ENCODE measurements at regions not wholly inside any gene's neighbourhood (a gene's known extent, or its start where the extent isn't known, plus 50 kb on each side); places are given as distances from the start of the nearest gene placed in this dataset.

- ATAC-seq (no peak), DNase-seq (ENCODE audit: low spot score in 2 of 2) (no peak)
- Mint-ChIP-seq H3K27ac (no peak overlapping the region), H3K9me3 (no peaks in the 10 kb centered on the region), H3K36me3 (no peaks in the 10 kb centered on the region)
Observed at GRCh38 chr10:129343141-129343540, 123.9 kb upstream of the MGMT start.

GRCh38 chr10:129344103-129344502, 122.9 kb upstream of the MGMT start:
- DNase-seq (ENCODE audit: low spot score in 2 of 2) (no peak), ATAC-seq (no peak)
- Mint-ChIP-seq H3K27ac (no peak overlapping the region), H3K9me3 (no peaks in the 10 kb centered on the region), H3K36me3 (no peaks in the 10 kb centered on the region)

DNA sequence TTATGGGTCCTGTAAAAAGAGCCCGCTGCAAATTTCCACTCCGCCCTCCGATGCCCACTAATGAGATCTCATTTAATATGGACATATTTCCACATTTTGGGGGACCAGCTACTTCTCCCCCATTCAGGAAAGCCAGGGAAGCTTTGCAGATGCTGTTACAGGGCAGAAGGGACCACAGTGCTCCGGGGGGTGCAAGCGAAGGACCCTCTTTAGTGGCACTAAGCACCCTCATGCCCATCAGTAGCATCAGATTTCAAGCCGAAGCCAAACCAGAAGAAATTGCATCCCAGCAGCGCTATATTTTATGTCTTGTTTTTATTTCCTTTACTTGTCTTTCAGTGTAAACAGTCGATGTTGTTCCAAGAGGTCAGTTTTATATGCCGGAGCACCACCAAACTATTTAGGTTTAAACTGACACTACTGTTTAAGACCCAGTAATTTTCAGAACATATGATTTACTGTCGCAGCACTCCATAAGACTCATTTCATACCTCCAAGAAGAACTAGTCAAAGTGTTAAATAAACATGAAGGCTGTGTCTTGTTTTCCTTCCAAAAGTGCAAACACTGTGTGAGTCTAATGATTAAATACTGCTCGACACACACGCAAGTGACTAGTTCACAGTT, 122.2 kb upstream of the MGMT start:
- Mint-ChIP-seq H3K9me3 (no peaks in the 10 kb centered on the region), H3K36me3 (no peaks in the 10 kb centered on the region), H3K27ac (no peak overlapping the region)
- ATAC-seq = no peak
- DNase-seq (ENCODE audit: low spot score in 2 of 2) = no peak

DNA sequence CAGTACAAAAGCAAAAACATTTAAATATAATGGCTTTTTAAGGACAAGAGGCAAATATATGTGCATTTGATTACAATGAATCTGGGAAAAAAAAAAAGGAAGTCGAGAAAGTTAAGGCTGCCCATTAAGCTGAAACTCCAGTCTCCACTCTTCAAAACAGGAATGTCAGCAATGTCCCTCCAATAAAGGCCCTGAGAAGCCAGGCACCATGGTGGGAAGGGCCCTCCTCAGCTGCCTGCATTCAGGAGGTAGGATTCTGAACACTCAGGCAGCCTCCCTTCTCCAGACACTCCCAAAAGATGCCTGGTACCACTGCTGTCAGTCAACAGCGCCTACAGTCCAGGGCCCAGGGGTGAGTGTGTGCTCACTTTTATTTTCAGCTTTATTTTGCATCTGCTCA, 121.3 kb upstream of the MGMT start:
- no peak for ATAC-seq
- Mint-ChIP-seq H3K9me3 (no peaks in the 10 kb centered on the region), H3K36me3 (no peaks in the 10 kb centered on the region), H3K27ac (no peak overlapping the region)
- DNase-seq (ENCODE audit: low spot score in 2 of 2) = no peak

DNA sequence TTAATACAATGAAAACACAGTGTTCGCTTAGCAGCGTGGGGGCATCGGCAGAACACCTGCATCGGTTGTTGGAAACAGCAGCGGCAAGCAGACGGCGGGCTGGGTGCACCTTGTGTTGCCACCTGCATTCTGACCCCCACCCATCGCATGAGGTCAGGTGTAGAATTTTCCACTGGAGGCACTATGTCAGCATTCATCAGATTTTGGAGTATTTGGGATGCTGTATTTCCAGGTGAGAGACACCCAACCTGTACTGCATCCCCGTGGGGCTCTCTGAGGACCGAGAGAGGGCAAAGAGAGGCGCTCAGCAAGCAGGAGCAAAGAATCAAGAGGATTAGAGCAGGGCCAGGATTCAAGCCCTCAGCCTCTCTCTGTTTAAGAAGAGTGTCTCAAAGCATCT, 116.4 kb upstream of the MGMT start:
- Mint-ChIP-seq H3K9me3 (peaks cover 0 to 3% of the 10 kb centered on the region in 2 donors), H3K36me3 (no peaks in the 10 kb centered on the region), H3K27ac (no peak overlapping the region)
- ATAC-seq (no peak), DNase-seq (ENCODE audit: low spot score in 2 of 2) (no peak)

- peaks cover 9 to 10% of the 10 kb centered on the region in 2 donors for H3K9me3 Mint-ChIP-seq
- H3K36me3 Mint-ChIP-seq = peaks cover 0 to 8% of the 10 kb centered on the region in 2 donors
Observed at GRCh38 chr10:129353101-129353500, 113.9 kb upstream of the MGMT start.

GRCh38 chr10:129360046-129360445, 107.0 kb upstream of the MGMT start:
- Mint-ChIP-seq H3K36me3 (peaks cover 0 to 8% of the 10 kb centered on the region in 2 donors), H3K9me3 (peaks cover 7 to 9% of the 10 kb centered on the region in 2 donors), H3K27ac (no peak overlapping the region)
- no peak for ATAC-seq
- no peak for DNase-seq (ENCODE audit: low spot score in 2 of 2)

More at GRCh38 chr10:129353101-129353500, 113.9 kb upstream of the MGMT start:
- H3K27ac Mint-ChIP-seq = no peak overlapping the region
- no peak for DNase-seq (ENCODE audit: low spot score in 2 of 2)
- ATAC-seq = no peak

DNA sequence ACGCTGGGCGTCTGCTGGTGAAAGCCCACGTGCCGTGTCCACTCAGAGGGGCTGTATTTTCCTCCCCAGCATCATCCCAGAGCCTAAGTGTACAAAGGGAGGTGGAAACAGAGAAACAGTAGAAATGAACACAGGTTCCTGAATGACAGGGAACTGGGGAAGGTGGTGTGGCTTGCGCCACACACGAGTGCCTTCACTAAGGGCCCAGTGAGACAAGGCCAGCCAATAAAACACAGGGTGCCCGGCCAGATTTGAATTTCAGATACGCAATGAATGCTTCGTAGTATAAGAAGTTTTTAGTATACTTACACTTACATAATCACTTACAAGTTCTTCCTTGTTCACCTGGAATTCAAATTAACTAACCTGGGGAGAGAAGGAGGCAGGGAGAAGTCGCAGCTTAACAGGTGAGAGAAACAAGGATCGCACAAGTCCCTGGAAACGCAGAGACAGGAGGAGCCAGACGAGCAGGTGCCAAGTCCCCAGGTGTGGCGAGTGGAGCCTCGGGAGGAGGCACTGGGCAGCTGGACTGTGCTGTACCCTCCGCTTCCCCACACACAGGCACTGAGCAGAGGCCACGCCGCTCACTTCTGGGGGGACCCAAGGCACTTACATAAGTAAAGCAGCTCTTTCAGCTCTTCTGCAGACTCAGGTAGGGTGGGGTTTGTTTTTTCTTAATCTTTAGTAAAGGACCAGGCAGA, 105.2 kb upstream of the MGMT start:
- no peak for DNase-seq (ENCODE audit: low spot score in 2 of 2)
- ATAC-seq = no peak
- peaks cover 0 to 5% of the 10 kb centered on the region in 2 donors for H3K36me3 Mint-ChIP-seq
- peaks cover 3 to 5% of the 10 kb centered on the region in 2 donors for H3K9me3 Mint-ChIP-seq
- H3K27ac Mint-ChIP-seq = peak overlapping the region in 1 of 2 donors; percentile 24

DNA sequence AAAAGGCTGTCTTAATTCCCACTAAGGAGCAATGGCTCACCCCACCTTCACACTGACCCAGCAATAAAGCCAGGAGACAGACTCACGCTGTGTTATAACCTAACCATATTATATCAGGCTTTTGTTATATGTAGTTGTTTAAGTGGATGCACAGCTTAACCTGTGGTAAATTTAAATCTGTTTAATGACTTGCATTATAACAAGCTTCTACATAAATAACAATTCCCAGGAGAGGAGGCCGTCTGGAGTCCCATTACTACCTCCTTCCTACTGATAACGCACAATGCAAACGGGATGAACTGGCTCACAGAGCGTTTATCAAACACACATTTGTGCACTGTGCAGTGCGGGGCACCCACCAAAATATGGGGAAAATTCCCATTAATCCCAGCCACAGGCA, 102.1 kb upstream of the MGMT start:
- ATAC-seq (no peak), DNase-seq (ENCODE audit: low spot score in 2 of 2) (no peak)
- H3K27ac Mint-ChIP-seq = no peak overlapping the region
- H3K9me3 Mint-ChIP-seq = no peaks in the 10 kb centered on the region
- H3K36me3 Mint-ChIP-seq = no peaks in the 10 kb centered on the region

GRCh38 chr10:129365767-129366402, 101.2 kb upstream of the MGMT start:
- ATAC-seq = peak in 1 of 2 donors; percentile 47
- Mint-ChIP-seq H3K27ac (no peak overlapping the region), H3K9me3 (no peaks in the 10 kb centered on the region), H3K36me3 (no peaks in the 10 kb centered on the region)
- DNase-seq (ENCODE audit: low spot score in 2 of 2) = no peak

GRCh38 chr10:129366450-129366849, 100.6 kb upstream of the MGMT start:
- ATAC-seq (no peak), DNase-seq (ENCODE audit: low spot score in 2 of 2) (no peak)
- no peaks in the 10 kb centered on the region for H3K36me3 Mint-ChIP-seq
- no peak overlapping the region for H3K27ac Mint-ChIP-seq
- no peaks in the 10 kb centered on the region for H3K9me3 Mint-ChIP-seq

- H3K27ac Mint-ChIP-seq = no peak overlapping the region
- no peak for ATAC-seq
- H3K9me3 Mint-ChIP-seq = no peaks in the 10 kb centered on the region
- no peak for DNase-seq (ENCODE audit: low spot score in 2 of 2)
- H3K36me3 Mint-ChIP-seq = no peaks in the 10 kb centered on the region
Observed at GRCh38 chr10:129369566-129369965, 97.5 kb upstream of the MGMT start.

- DNase-seq (ENCODE audit: low spot score in 2 of 2) (no peak), ATAC-seq (no peak)
- H3K36me3 Mint-ChIP-seq = no peaks in the 10 kb centered on the region
- H3K27ac Mint-ChIP-seq = no peak overlapping the region
- no peaks in the 10 kb centered on the region for H3K9me3 Mint-ChIP-seq
Observed at GRCh38 chr10:129371541-129371940, 95.5 kb upstream of the MGMT start.

DNA sequence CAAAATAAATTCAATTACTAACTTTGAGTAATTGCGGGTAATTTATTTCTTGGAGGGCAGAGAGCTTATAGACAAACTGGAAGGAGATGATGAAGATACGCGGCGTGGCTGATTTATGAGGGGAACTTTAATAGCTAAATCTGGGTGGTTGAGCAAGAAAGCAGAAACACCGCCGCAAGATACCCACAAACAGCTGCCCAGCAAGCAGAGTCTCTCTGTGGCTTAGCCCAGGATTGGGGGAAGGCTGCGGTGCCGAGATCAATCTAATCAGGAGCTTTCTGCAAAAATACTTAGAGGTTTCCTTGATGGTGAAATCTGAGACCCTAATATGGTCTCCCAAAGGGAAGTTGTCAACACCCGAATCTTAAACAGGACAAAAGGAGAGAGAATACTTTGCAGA, 94.9 kb upstream of the MGMT start:
- ATAC-seq (no peak), DNase-seq (ENCODE audit: low spot score in 2 of 2) (no peak)
- H3K9me3 Mint-ChIP-seq = no peaks in the 10 kb centered on the region
- H3K36me3 Mint-ChIP-seq = no peaks in the 10 kb centered on the region
- no peak overlapping the region for H3K27ac Mint-ChIP-seq

GRCh38 chr10:129373231-129373630, 93.8 kb upstream of the MGMT start:
- Mint-ChIP-seq H3K36me3 (no peaks in the 10 kb centered on the region), H3K27ac (no peak overlapping the region), H3K9me3 (no peaks in the 10 kb centered on the region)
- ATAC-seq (no peak), DNase-seq (ENCODE audit: low spot score in 2 of 2) (no peak)

DNA sequence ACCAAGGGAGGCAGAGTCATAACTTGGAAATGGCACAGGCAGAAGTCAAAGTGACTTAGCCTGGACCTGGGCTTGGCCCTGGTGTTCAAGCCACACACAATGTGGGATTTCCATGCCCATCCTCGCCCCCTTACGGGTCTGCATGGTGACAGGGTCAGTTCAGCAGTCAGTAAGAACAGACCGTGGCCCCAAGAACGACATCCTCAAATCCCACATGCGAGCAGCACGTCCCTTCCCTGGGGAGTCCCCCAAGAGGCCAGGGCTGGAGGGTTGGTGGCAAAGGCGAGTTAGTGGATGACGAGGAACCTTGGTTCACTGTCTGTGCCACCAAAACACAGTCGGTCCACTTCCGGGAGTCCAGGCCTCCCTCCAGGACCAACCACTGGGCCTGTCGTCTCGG, 93.3 kb upstream of the MGMT start:
- ATAC-seq (no peak), DNase-seq (ENCODE audit: low spot score in 2 of 2) (no peak)
- Mint-ChIP-seq H3K36me3 (no peaks in the 10 kb centered on the region), H3K27ac (no peak overlapping the region), H3K9me3 (no peaks in the 10 kb centered on the region)

GRCh38 chr10:129375171-129375570, 91.9 kb upstream of the MGMT start:
- ATAC-seq = no peak
- H3K27ac Mint-ChIP-seq = no peak overlapping the region
- H3K36me3 Mint-ChIP-seq = no peaks in the 10 kb centered on the region
- no peaks in the 10 kb centered on the region for H3K9me3 Mint-ChIP-seq
- DNase-seq (ENCODE audit: low spot score in 2 of 2) = no peak

GRCh38 chr10:129375912-129376311, 91.1 kb upstream of the MGMT start:
- no peak for DNase-seq (ENCODE audit: low spot score in 2 of 2)
- no peak for ATAC-seq
- Mint-ChIP-seq H3K36me3 (no peaks in the 10 kb centered on the region), H3K27ac (no peak overlapping the region), H3K9me3 (no peaks in the 10 kb centered on the region)

Data from activated naive CD4-positive, alpha-beta T cell treated with anti-CD3 and anti-CD28 coated beads, Interleukin-2, amount 50 U/mL, for 72 hours (primary cell).